IMR-90 (cell line): ENCODE measurements at regions not wholly inside any gene's neighbourhood (a gene's known extent, or its start where the extent isn't known, plus 50 kb on each side); places are given as distances from the start of the nearest gene placed in this dataset.

Experiments
- ATAC-seq: fragments of 200-7000 bp; cut with Tn5 transposase; 2 replicates; pipeline ENCODE4 v1.9.1; 2020; ENCODE audit warnings: low read depth, mild to moderate bottlenecking, moderate library complexity
- BruUV-seq: library from RNA; stranded (reverse); fragments of 400-500 nt; replicated peaks from 2 replicates; lab custom pipeline; 2021; lab: Mats Ljungman, UMichigan
- CTCF ChIA-PET: fragments of 300-600 bp; formaldehyde crosslinking; extraction: SDS; loops from one replicate; lab custom pipeline; 2021; ENCODE audit warnings: antibody characterized with exemption; lab: Yijun Ruan, JAX
- POLR2A ChIA-PET: fragments of 300-600 bp; sonication (Branson Sonifier 250); formaldehyde crosslinking; loops from one replicate; lab custom pipeline; 2022; ENCODE audit warnings: antibody characterized with exemption; ENCODE audit not compliant: unreplicated experiment; lab: Charles Lee
- DNase-seq: peaks from one replicate; pipeline ENCODE4 v3.0.0; 2013
- H2AFZ ChIP-seq: replicated peaks from 2 replicates; pipeline ENCODE3; 2013; ENCODE audit warnings: low read length, mild to moderate bottlenecking; ENCODE audit not compliant: poor library complexity
- H2AK5ac ChIP-seq: 2 replicates; pipeline ENCODE4 v1.6.1; 2013; ENCODE audit warnings: low read depth, low read length, inconsistent platforms
- H2AK9ac ChIP-seq: replicated peaks from 2 replicates; pipeline ENCODE3; 2013; ENCODE audit warnings: mild to moderate bottlenecking, low read depth, low read length, moderate library complexity; ENCODE audit not compliant: poor library complexity
- H2BK120ac ChIP-seq: 2 replicates; pipeline ENCODE4 v1.6.1; 2013; ENCODE audit warnings: low read depth, low read length, inconsistent platforms
- H2BK15ac ChIP-seq: 3 replicates; pipeline ENCODE4 v1.6.1; 2013; ENCODE audit warnings: low read depth, low read length, inconsistent platforms
- H2BK20ac ChIP-seq: 2 replicates; pipeline ENCODE4 v1.6.1; 2013; ENCODE audit warnings: low read depth, mild to moderate bottlenecking, inconsistent platforms, low read length, moderate library complexity
- H2BK5ac ChIP-seq: 2 replicates; pipeline ENCODE4 v1.6.1; 2013; ENCODE audit warnings: mild to moderate bottlenecking, low read depth, low read length, inconsistent platforms; ENCODE audit not compliant: poor library complexity, severe bottlenecking
- H3K14ac ChIP-seq: replicated peaks from 2 replicates; pipeline ENCODE4 v1.6.1; 2013; ENCODE audit warnings: low read depth, low read length, inconsistent platforms
- H3K18ac ChIP-seq: 2 replicates; pipeline ENCODE4 v1.6.1; 2013; ENCODE audit warnings: low read depth, low read length, control low read depth
- H3K23ac ChIP-seq: 2 replicates; pipeline ENCODE4 v1.6.1; 2013; ENCODE audit warnings: low read depth, low read length, inconsistent platforms
- H3K27ac ChIP-seq: 2 replicates; pipeline ENCODE4 v1.5.1; 2013; ENCODE audit warnings: mild to moderate bottlenecking, control low read depth, low read length; ENCODE audit not compliant: insufficient read depth
- H3K27me3 ChIP-seq: 2 replicates; pipeline ENCODE4 v1.6.1; 2013; ENCODE audit warnings: low read length; ENCODE audit not compliant: control insufficient read depth, insufficient read depth
- H3K36me3 ChIP-seq: 2 replicates; pipeline ENCODE4 v1.6.1; 2013; ENCODE audit warnings: low read length, mixed read lengths; ENCODE audit not compliant: control insufficient read depth, insufficient read depth
- H3K4ac ChIP-seq: 2 replicates; pipeline ENCODE4 v1.6.1; 2013; ENCODE audit warnings: low read depth, low read length, inconsistent platforms
- H3K4me1 ChIP-seq: 2 replicates; pipeline ENCODE4 v1.6.1; 2013; ENCODE audit warnings: low read length, mixed read lengths; ENCODE audit not compliant: control insufficient read depth, insufficient read depth
- H3K4me2 ChIP-seq: 2 replicates; pipeline ENCODE4 v1.6.1; 2013; ENCODE audit warnings: low read depth, mild to moderate bottlenecking, control low read depth, low read length, moderate library complexity
- H3K4me3 ChIP-seq: 2 replicates; pipeline ENCODE4 v1.5.1; 2013; ENCODE audit warnings: low read depth, mild to moderate bottlenecking, control low read depth, low read length, moderate library complexity; ENCODE audit not compliant: insufficient read depth
- H3K56ac ChIP-seq: 2 replicates; pipeline ENCODE4 v1.6.1; 2013; ENCODE audit warnings: low read length, inconsistent platforms; ENCODE audit not compliant: insufficient read depth; ENCODE audit errors: extremely low read depth
- H3K79me1 ChIP-seq, 2 experiments: 2 replicates each; pipeline ENCODE4 v1.6.1; 2013; ENCODE audit warnings: low read length in 2 of 2, inconsistent platforms in 1 of 2, low read depth in 1 of 2
- H3K9ac ChIP-seq: 2 replicates; pipeline ENCODE4 v1.6.1; 2013; ENCODE audit warnings: low read depth, low read length, control low read depth
- H3K9me1 ChIP-seq: 2 replicates; pipeline ENCODE4 v1.6.1; 2013; ENCODE audit warnings: low read length, inconsistent platforms; ENCODE audit not compliant: insufficient read depth
- H3K9me3 ChIP-seq: 2 replicates; pipeline ENCODE4 v1.6.1; 2013; ENCODE audit warnings: low read length; ENCODE audit not compliant: control insufficient read depth, insufficient read depth
- H4K20me1 ChIP-seq: 2 replicates; pipeline ENCODE4 v1.6.1; 2013; ENCODE audit warnings: low read length, inconsistent platforms; ENCODE audit not compliant: insufficient read depth
- H4K5ac ChIP-seq: 2 replicates; pipeline ENCODE4 v1.6.1; 2013; ENCODE audit warnings: mild to moderate bottlenecking, low read depth, low read length, control low read depth
- H4K8ac ChIP-seq, 2 experiments: 2 replicates each; pipeline ENCODE4 v1.6.1; 2013; ENCODE audit warnings: low read depth in 2 of 2, low read length in 2 of 2, control low read depth in 1 of 2, inconsistent platforms in 1 of 2
- H4K91ac ChIP-seq: 2 replicates; pipeline ENCODE4 v1.6.1; 2013; ENCODE audit warnings: low read depth, low read length, inconsistent platforms; ENCODE audit not compliant: insufficient read depth
- BHLHE40 ChIP-seq: fragments of 150-350 bp; IDR thresholded peaks from 2 replicates; pipeline ENCODE4 v1.6.1; 2016; ENCODE audit warnings: mild to moderate bottlenecking, low read depth, low read length
- CEBPB ChIP-seq: IDR thresholded peaks from 2 replicates; pipeline ENCODE4 v1.6.1; 2012; ENCODE audit warnings: low read depth, low read length, improper control_type of control experiment
- CHD1 ChIP-seq: IDR thresholded peaks from 2 replicates; pipeline ENCODE4 v1.6.1; 2012; ENCODE audit warnings: low read depth, low read length, improper control_type of control experiment
- CTCF ChIP-seq: conservative IDR thresholded peaks from 2 replicates; pipeline ENCODE4 v1.5.1; 2012; ENCODE audit warnings: mild to moderate bottlenecking, low read depth, low read length, improper control_type of control experiment
- ELK1 ChIP-seq: fragments of 150-350 bp; IDR thresholded peaks from 2 replicates; pipeline ENCODE4 v1.6.1; 2016; ENCODE audit warnings: low read depth, mild to moderate bottlenecking, low read length, moderate library complexity, borderline replicate concordance
- FOS ChIP-seq: fragments of 150-350 bp; IDR thresholded peaks from 2 replicates; pipeline ENCODE4 v1.6.1; 2016; ENCODE audit warnings: low read depth, low read length
- MAFK ChIP-seq: IDR thresholded peaks from 2 replicates; pipeline ENCODE4 v1.6.1; 2012; ENCODE audit warnings: low read depth, low read length, improper control_type of control experiment
- MAZ ChIP-seq: IDR thresholded peaks from 2 replicates; pipeline ENCODE4 v1.6.1; 2012; ENCODE audit warnings: low read depth, mild to moderate bottlenecking, low read length, improper control_type of control experiment, moderate library complexity, borderline replicate concordance
- NFE2L2 ChIP-seq: fragments of 150-350 bp; IDR thresholded peaks from 2 replicates; pipeline ENCODE4 v1.6.1; 2016; ENCODE audit warnings: low read depth, mild to moderate bottlenecking, low read length
- POLR2A ChIP-seq: IDR thresholded peaks from 2 replicates; pipeline ENCODE4 v1.6.1; 2012; ENCODE audit warnings: mild to moderate bottlenecking, low read depth, low read length
- RAD21 ChIP-seq: IDR thresholded peaks from 2 replicates; pipeline ENCODE4 v1.6.1; 2012; ENCODE audit warnings: low read length, improper control_type of control experiment
- RCOR1 ChIP-seq: IDR thresholded peaks from 2 replicates; pipeline ENCODE4 v1.6.1; 2012; ENCODE audit warnings: mild to moderate bottlenecking, low read length, improper control_type of control experiment; ENCODE audit not compliant: insufficient replicate concordance
- RFX5 ChIP-seq: IDR thresholded peaks from 2 replicates; pipeline ENCODE4 v1.8.0; 2012; ENCODE audit warnings: low read depth, mild to moderate bottlenecking, low read length, moderate library complexity
- SMC3 ChIP-seq: fragments of 150-350 bp; IDR thresholded peaks from 2 replicates; pipeline ENCODE4 v1.6.1; 2016; ENCODE audit warnings: low read depth, mild to moderate bottlenecking, antibody characterized with exemption, low read length, moderate library complexity
- USF2 ChIP-seq: fragments of 150-350 bp; IDR thresholded peaks from 2 replicates; pipeline ENCODE4 v1.6.1; 2017; ENCODE audit warnings: mild to moderate bottlenecking, antibody characterized with exemption, low read length, low read depth
- WGBS, 2 experiments: methylation state at CpG; one replicate each; pipeline versions ENCODE4 v1.1.5 to v1.1.7; 2013; ENCODE audit warnings: missing lambda C conversion rate in 2 of 2; ENCODE audit not compliant: insufficient read length in 1 of 2; ENCODE audit errors: extremely low coverage in 2 of 2; 5-methylcytosine and 5-hydroxymethylcytosine counted together
- dilution Hi-C: fragments of 300-500 bp; cut with HindIII; formaldehyde crosslinking; loops from one replicate; pipeline ENCODE4 v1.14.3; 2018; ENCODE audit warnings: low sequenced_read_pairs; ENCODE audit not compliant: unreplicated experiment
- in situ Hi-C: fragments of 300-500 bp; cut with MboI; formaldehyde crosslinking; loops from 3 replicates; pipeline ENCODE4 v1.14.3; 2019; ENCODE audit warnings: low sequenced_read_pairs, inconsistent platforms, mixed read lengths
- intact Hi-C: fragments of 100-400 bp; cut with micrococcal nuclease; formaldehyde crosslinking; loops from 2 replicates; pipeline ENCODE4 v1.10.0; 2022

- Histone ChIP-seq H3K36me3 (no peaks in the 10 kb centered on the region), H3K18ac (no peak overlapping the region), H3K4me3 (no peak overlapping the region), H3K27me3 (peaks cover 21% of the 10 kb centered on the region), H4K8ac (no peak overlapping the region), H3K14ac (no peak overlapping the region), H2BK120ac (no peak overlapping the region), H2AFZ (no peak overlapping the region), H3K23ac (no peak overlapping the region), H4K91ac (no peak overlapping the region), H3K9me3 (no peaks in the 10 kb centered on the region; the same call in 1 of the 2 replicates), H2AK5ac (no peak overlapping the region), H3K9ac (no peak overlapping the region), H2BK15ac (no peak overlapping the region), H2BK20ac (no peak overlapping the region), H3K4me1 (peaks cover 2% of the 10 kb centered on the region; the same call in 1 of the 2 replicates), H2BK5ac (no peak overlapping the region), H3K56ac (no peak overlapping the region), H3K9me1 (no peaks in the 10 kb centered on the region), H4K5ac (no peak overlapping the region), H3K27ac (no peak overlapping the region), H4K20me1 (no peaks in the 10 kb centered on the region; the same call in 1 of the 2 replicates), H3K4me2 (no peak overlapping the region; the same call in 1 of the 2 replicates), H2AK9ac (no peak overlapping the region), H3K79me1 (no peaks in the 10 kb centered on the region), H3K4ac (no peak overlapping the region)
- intact Hi-C loops (no loop called here), in situ Hi-C loops (no loop called here), dilution Hi-C loops (no loop called here)
- BruUV-seq: no TSS peak
- DNase-seq: no peak
- TF ChIP-seq MAFK (no peak), RCOR1 (no peak), CTCF (no peak), RAD21 (no peak), NFE2L2 (no peak), RFX5 (no peak), SMC3 (no peak), CEBPB (no peak), ELK1 (no peak), POLR2A (no peak), CHD1 (no peak), FOS (no peak), USF2 (no peak), MAZ (no peak), BHLHE40 (no peak)
- 8% methylated on average over 18 of the region's 35 CpGs; no CpG with 5 or more reads in 1 of the 2 experiments for WGBS, 2 experiments
- ChIA-PET CTCF (interaction anchor here (1.6 kb wide), 1 partner anchor 12 kb away, joined by 6 read pairs; no protein-coding TSS in a partner anchor), POLR2A (no interaction called here)
- ATAC-seq: peak; percentile 40
Measured at GRCh38 chr11:70826541-70827335, 425.6 kb downstream of the SHANK2 start.
